Neural progenitor cell (in vitro differentiated cells): ENCODE measurements at regions not wholly inside any gene's neighbourhood (a gene's known extent, or its start where the extent isn't known, plus 50 kb on each side); places are given as distances from the start of the nearest gene placed in this dataset.

Source experiments
- EZH2phosphoT487 ChIP-seq: fragments of 200-600 bp; sonication (generic); IDR thresholded peaks from 2 replicates; pipeline ENCODE4 v1.6.1; 2017; ENCODE audit warnings: antibody characterized with exemption
- TF ChIP-seq, protein P1 (sequence below): fragments of 200-600 bp; sonication (generic); IDR thresholded peaks from 2 replicates; pipeline ENCODE4 v1.5.1; 2017; ENCODE audit warnings: antibody characterized with exemption, mild to moderate bottlenecking

DNA sequence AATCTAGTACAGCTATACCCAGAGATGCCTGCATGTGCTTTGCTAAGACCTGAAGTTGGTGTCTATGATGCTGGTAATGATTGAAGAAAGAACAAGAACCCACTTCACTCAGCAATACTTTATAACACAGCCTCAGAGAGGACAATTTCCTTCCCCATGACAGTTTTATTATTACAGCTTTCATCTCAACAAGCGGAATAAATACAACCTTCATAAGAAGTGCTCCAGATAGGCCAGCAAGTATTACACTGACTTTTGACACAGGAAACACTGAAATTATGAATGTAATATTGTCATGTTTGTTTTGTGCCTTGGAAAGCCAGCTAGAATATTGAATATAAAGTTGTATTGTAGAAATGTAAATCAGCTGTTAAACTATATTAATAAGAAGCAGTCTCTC, 557.4 kb upstream of the ARPP21 start:
- TF ChIP-seq, protein P1, sequence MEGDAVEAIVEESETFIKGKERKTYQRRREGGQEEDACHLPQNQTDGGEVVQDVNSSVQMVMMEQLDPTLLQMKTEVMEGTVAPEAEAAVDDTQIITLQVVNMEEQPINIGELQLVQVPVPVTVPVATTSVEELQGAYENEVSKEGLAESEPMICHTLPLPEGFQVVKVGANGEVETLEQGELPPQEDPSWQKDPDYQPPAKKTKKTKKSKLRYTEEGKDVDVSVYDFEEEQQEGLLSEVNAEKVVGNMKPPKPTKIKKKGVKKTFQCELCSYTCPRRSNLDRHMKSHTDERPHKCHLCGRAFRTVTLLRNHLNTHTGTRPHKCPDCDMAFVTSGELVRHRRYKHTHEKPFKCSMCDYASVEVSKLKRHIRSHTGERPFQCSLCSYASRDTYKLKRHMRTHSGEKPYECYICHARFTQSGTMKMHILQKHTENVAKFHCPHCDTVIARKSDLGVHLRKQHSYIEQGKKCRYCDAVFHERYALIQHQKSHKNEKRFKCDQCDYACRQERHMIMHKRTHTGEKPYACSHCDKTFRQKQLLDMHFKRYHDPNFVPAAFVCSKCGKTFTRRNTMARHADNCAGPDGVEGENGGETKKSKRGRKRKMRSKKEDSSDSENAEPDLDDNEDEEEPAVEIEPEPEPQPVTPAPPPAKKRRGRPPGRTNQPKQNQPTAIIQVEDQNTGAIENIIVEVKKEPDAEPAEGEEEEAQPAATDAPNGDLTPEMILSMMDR = no peak
- TF ChIP-seq EZH2phosphoT487 = no peak
